Right lobe of liver (tissue), 6 donors: ENCODE measurements at regions not wholly inside any gene's neighbourhood (a gene's known extent, or its start where the extent isn't known, plus 50 kb on each side); places are given as distances from the start of the nearest gene placed in this dataset.

ENCODE experiments used
- ATAC-seq, 4 donors: fragments of 200-7000 bp; cut with Tn5 transposase; one replicate each; pipeline ENCODE4 v1.9.1; 2020; ENCODE audit warnings: mild to moderate bottlenecking in 4 of 4, moderate library complexity in 4 of 4
- DNase-seq, 3 donors: peaks; one replicate each; pipeline ENCODE4 v3.0.0-alpha.2; 2020
- H3K27ac ChIP-seq, 3 donors: fragments of 200-600 bp; one replicate each; pipeline ENCODE4 v1.8.0; 2022
- H3K27me3 ChIP-seq, 2 donors: fragments of 200-600 bp; one replicate each; pipeline ENCODE4 v1.8.0; 2022
- H3K36me3 ChIP-seq, 4 donors: fragments of 200-600 bp; sonication (generic) in 1 of 4; one replicate each; pipeline versions ENCODE4 v1.5.1 to v1.8.0; 2017 to 2022; ENCODE audit warnings: control low read depth in 1 of 4
- H3K4me1 ChIP-seq, 4 donors: fragments of 200-600 bp; sonication (generic) in 1 of 4; one replicate each; pipeline versions ENCODE4 v1.5.1 to v1.8.0; 2017 to 2022; ENCODE audit warnings: control low read depth in 1 of 4
- H3K4me3 ChIP-seq, 3 donors: fragments of 200-600 bp; one replicate each; pipeline ENCODE4 v1.8.0; 2022
- H3K9me3 ChIP-seq, 4 donors: fragments of 200-600 bp; sonication (generic) in 1 of 4; one replicate each; pipeline versions ENCODE4 v1.5.1 to v1.8.0; 2017 to 2022; ENCODE audit warnings: control low read depth in 1 of 4
- CTCF ChIP-seq, 4 donors: fragments of 200-600 bp in 3 of 4; fragments of 450-650 bp in 1 of 4; IDR thresholded peaks; one replicate each; pipeline versions ENCODE4 v1.5.1 to v1.8.0; 2016 to 2022; ENCODE audit warnings: antibody characterized with exemption in 4 of 4, mild to moderate bottlenecking in 2 of 4
- POLR2A ChIP-seq: fragments of 450-650 bp; IDR thresholded peaks from one replicate; pipeline ENCODE4 v1.6.1; 2017; ENCODE audit warnings: antibody characterized with exemption, mild to moderate bottlenecking
- WGBS: methylation state at CpG from one replicate; pipeline ENCODE4 v1.1.6; 2018; ENCODE audit warnings: low coverage, low lambda C conversion rate; ENCODE audit not compliant: insufficient coverage; ENCODE audit errors: missing lambda C conversion rate; 5-methylcytosine and 5-hydroxymethylcytosine counted together
- intact Hi-C, 2 donors: fragments of 100-400 bp; cut with DNase I; formaldehyde crosslinking; loops; one replicate each; pipeline versions ENCODE4 v1.11.2 to v1.14.1; 2022
- donor health status: DM: no; HTN: yes; CAD: no.
- donor health status: DM: no; HTN: no; CAD: no.
- donor health status: DM: no; HTN: no; CAD: no.
- donor health status: DM: no; HTN: yes; CAD: no.
- donor health status: DM: no; HTN: yes; CAD: no.

GRCh38 chr18:27662537-27662936 lies 477.4 kb upstream of the CHST9 start:
- ATAC-seq (peak; percentile 32 to 77 (median 56)), DNase-seq (no peak)
- no peaks in the 10 kb centered on the region for H3K36me3 ChIP-seq
- TF ChIP-seq CTCF (IDR thresholded peaks at IDR 0.05) (no peak), POLR2A (no peak)
- no peak overlapping the region for H3K27ac ChIP-seq
- intact Hi-C loops, result no loop called here
- no peaks in the 10 kb centered on the region for H3K27me3 ChIP-seq
- H3K4me1 ChIP-seq, result peaks cover 0 to 35% (median 11%) of the 10 kb centered on the region in 4 donors
- no peaks in the 10 kb centered on the region for H3K9me3 ChIP-seq
- H3K4me3 ChIP-seq, result no peak overlapping the region

DNA sequence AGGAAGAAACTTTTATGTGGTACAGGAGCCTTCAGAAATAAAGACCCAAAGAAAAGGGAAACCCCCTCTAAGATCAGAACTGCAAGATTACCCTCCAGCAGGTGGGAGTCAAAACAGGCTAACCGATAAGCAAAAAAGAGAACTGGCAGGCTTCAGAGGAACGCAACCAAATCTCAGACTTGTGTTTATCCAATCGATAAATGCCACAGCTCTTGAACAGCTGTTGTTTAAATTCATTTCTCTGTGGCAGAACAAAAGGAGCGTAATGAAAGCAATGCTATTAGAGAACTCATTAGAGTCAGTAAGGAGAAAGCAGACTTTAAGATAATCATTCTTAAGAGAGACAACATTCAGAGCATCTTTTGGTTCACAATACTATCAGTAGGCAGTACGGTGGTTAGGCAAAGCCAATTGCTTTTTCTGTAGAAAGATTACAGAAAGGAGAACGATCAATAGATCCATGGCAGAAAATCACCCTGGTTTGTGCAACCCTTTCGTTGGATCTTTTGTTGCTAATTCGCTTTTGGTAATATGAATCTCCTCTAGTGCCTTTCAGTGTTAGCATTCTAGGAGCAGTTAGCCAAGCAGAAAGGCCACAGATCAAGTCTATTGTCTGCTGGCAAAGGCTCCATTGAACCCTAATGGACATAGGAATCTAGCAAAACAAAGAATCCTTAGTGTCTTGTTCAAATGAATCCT lies 476.4 kb upstream of the CHST9 start:
- Histone ChIP-seq H3K36me3 (no peaks in the 10 kb centered on the region), H3K4me3 (peak overlapping the region in 1 of 3 donors; percentile 27), H3K4me1 (peaks cover 0 to 24% (median 8%) of the 10 kb centered on the region in 4 donors), H3K9me3 (no peaks in the 10 kb centered on the region), H3K27ac (peak overlapping the region in 1 of 3 donors; percentile 3), H3K27me3 (no peaks in the 10 kb centered on the region)
- intact Hi-C loops, result no loop called here
- WGBS, result 17% methylated on average over 8 of the region's 8 CpGs
- TF ChIP-seq POLR2A, result no peak
- TF ChIP-seq CTCF (IDR thresholded peaks at IDR 0.05), result no peak
- peak in 1 of 3 donors; percentile 46 for DNase-seq
- peak; percentile 64 to 87 (median 76) for ATAC-seq

GRCh38 chr18:27656905-27657304 lies 471.8 kb upstream of the CHST9 start:
- H3K27ac ChIP-seq, result no peak overlapping the region
- DNase-seq (no peak), ATAC-seq (no peak)

DNA sequence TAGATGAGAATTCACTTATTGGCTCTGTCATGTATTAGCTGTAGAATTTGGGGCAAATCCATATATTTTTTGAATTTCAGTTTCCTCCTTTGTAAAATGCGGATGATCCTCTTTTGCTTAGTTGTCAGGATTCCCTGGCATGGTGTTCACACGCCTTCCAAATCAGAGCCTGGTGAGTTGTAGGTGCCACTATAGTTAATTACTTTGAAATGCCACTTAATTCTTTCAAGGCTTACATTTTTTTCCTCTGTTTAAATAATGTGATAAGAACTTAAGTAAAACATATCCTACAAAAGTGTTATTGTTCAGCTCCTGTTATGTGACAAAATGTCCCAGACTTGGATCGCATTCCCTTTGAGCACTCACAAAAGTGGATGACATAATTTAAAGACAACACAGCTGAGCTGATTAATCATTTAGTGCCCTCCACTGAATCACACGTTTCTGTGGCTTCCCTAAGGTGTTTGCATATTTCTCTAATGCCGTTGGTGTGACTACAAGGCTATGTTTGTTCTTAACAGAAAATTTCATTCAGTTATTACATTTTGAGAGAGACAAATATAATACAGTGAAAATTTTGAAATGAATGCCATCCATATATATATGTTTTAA lies 471.2 kb upstream of the CHST9 start:
- H3K36me3 ChIP-seq, result no peaks in the 10 kb centered on the region
- ATAC-seq, result peak in 2 of 4 donors; percentile 19 to 86
- peaks cover 0 to 6% (median 0%) of the 10 kb centered on the region in 4 donors for H3K4me1 ChIP-seq
- H3K9me3 ChIP-seq, result no peaks in the 10 kb centered on the region
- WGBS, result 47% methylated on average over 5 of the region's 5 CpGs
- H3K4me3 ChIP-seq, result no peak overlapping the region
- no peak for DNase-seq
- H3K27ac ChIP-seq, result no peak overlapping the region
- intact Hi-C loops, result no loop called here
- no peak for TF ChIP-seq CTCF (IDR thresholded peaks at IDR 0.05)
- no peak for TF ChIP-seq POLR2A
- H3K27me3 ChIP-seq, result no peaks in the 10 kb centered on the region

More at GRCh38 chr18:27656905-27657304, 471.8 kb upstream of the CHST9 start:
- TF ChIP-seq CTCF (IDR thresholded peaks at IDR 0.05) (no peak), POLR2A (no peak)
- Histone ChIP-seq H3K27me3 (no peaks in the 10 kb centered on the region), H3K9me3 (no peaks in the 10 kb centered on the region), H3K36me3 (no peaks in the 10 kb centered on the region), H3K4me1 (peaks cover 0 to 9% (median 1%) of the 10 kb centered on the region in 4 donors), H3K4me3 (no peak overlapping the region)
- 52% methylated on average over 3 of the region's 3 CpGs for WGBS
- intact Hi-C loops, result no loop called here
